Neural cell (in vitro differentiated cells): ENCODE measurements at regions not wholly inside any gene's neighbourhood (a gene's known extent, or its start where the extent isn't known, plus 50 kb on each side); places are given as distances from the start of the nearest gene placed in this dataset.
"Not testable (repeated sequence)": the region's sequence is repeated elsewhere in the genome, so short reads cannot be mapped to it uniquely, and the experiment has no call there.

Experiments used
- H2AFZ ChIP-seq: fragments of 200-600, 300-800 bp; sonication (generic), shearing (Covaris generic); 2 replicates; pipeline ENCODE4 v1.6.0; 2014; ENCODE audit warnings: low read depth, mild to moderate bottlenecking, antibody characterized with exemption, low read length, moderate library complexity
- H3F3A ChIP-seq: fragments of 200-600 bp; shearing (Covaris generic); 2 replicates; pipeline ENCODE4 v1.6.1; 2016; ENCODE audit warnings: mild to moderate bottlenecking, moderate library complexity, mixed read lengths, antibody characterized with exemption, low read length; ENCODE audit not compliant: insufficient read depth, poor library complexity, severe bottlenecking
- H3K27ac ChIP-seq: fragments of 200-600, 300-800 bp; sonication (generic), shearing (Covaris generic); 2 replicates; pipeline ENCODE4 v1.5.1; 2014; ENCODE audit warnings: mild to moderate bottlenecking, low read length, moderate library complexity
- H3K27me3 ChIP-seq: fragments of 300-800, 200-600 bp; sonication (generic), shearing (Covaris generic); 2 replicates; pipeline ENCODE4 v1.6.0; 2014; ENCODE audit warnings: mild to moderate bottlenecking, low read depth, low read length, moderate library complexity; ENCODE audit not compliant: insufficient read depth
- H3K36me3 ChIP-seq: fragments of 300-800, 200-600 bp; sonication (generic), shearing (Covaris generic); 2 replicates; pipeline ENCODE4 v1.5.1; 2014; ENCODE audit warnings: mild to moderate bottlenecking, antibody characterized with exemption, low read length, moderate library complexity; ENCODE audit not compliant: insufficient read depth
- H3K4me2 ChIP-seq: fragments of 300-800, 200-600 bp; sonication (generic), shearing (Covaris generic); 2 replicates; pipeline ENCODE4 v1.6.0; 2014; ENCODE audit warnings: mild to moderate bottlenecking, low read length
- H3K4me3 ChIP-seq: fragments of 300-800, 200-600 bp; sonication (generic), shearing (Covaris generic); 2 replicates; pipeline ENCODE4 v1.5.1; 2014; ENCODE audit warnings: mild to moderate bottlenecking, low read length, moderate library complexity
- H3K79me2 ChIP-seq: fragments of 200-600 bp; shearing (Covaris generic); replicated peaks from 2 replicates; pipeline ENCODE4 v1.6.0; 2014; ENCODE audit warnings: mild to moderate bottlenecking, low read length, moderate library complexity; ENCODE audit not compliant: insufficient read depth
- H3K9ac ChIP-seq: fragments of 300-800, 200-600 bp; sonication (generic), shearing (Covaris generic); 2 replicates; pipeline ENCODE4 v1.6.1; 2016; ENCODE audit warnings: mild to moderate bottlenecking, low read length, mixed read lengths
- H3K9me2 ChIP-seq: fragments of 200-600 bp; shearing (Covaris generic); 2 replicates; pipeline ENCODE4 v1.6.1; 2016; ENCODE audit warnings: mild to moderate bottlenecking, low read length, mixed read lengths; ENCODE audit not compliant: insufficient read depth
- H3K9me3 ChIP-seq: fragments of 200-600, 300-800 bp; sonication (generic), shearing (Covaris generic); 2 replicates; pipeline ENCODE4 v1.6.1; 2016; ENCODE audit warnings: mild to moderate bottlenecking, mixed run types, low read length, moderate library complexity, mixed read lengths
- H4K20me1 ChIP-seq: fragments of 200-600 bp; shearing (Covaris generic); 2 replicates; pipeline ENCODE4 v1.6.1; 2016; ENCODE audit warnings: mild to moderate bottlenecking, mixed run types; ENCODE audit not compliant: insufficient read depth
- EP300 ChIP-seq: fragments of 450-650 bp; conservative IDR thresholded peaks from 2 replicates; pipeline ENCODE4 v1.6.1; 2014; ENCODE audit warnings: antibody characterized with exemption, mild to moderate bottlenecking, moderate library complexity; ENCODE audit not compliant: poor library complexity, severe bottlenecking
- EZH2 ChIP-seq: fragments of 200-600, 300-800 bp; shearing (Covaris generic), sonication (generic); IDR thresholded peaks from 2 replicates; pipeline ENCODE4 v1.6.1; 2014; ENCODE audit warnings: antibody characterized with exemption, low read length, borderline replicate concordance, mild to moderate bottlenecking; ENCODE audit not compliant: insufficient read depth, poor library complexity, severe bottlenecking
- MXI1 ChIP-seq: fragments of 450-650 bp; conservative IDR thresholded peaks from 2 replicates; pipeline ENCODE4 v1.6.1; 2014; ENCODE audit warnings: antibody characterized with exemption, mild to moderate bottlenecking; ENCODE audit not compliant: poor library complexity, severe bottlenecking
- POLR2AphosphoS5 ChIP-seq: IDR thresholded peaks from 2 replicates; pipeline ENCODE4 v1.6.1; 2012
- RAD21 ChIP-seq: fragments of 450-650 bp; conservative IDR thresholded peaks from 2 replicates; pipeline ENCODE4 v1.6.1; 2014; ENCODE audit warnings: antibody characterized with exemption, mild to moderate bottlenecking, moderate library complexity
- SMC3 ChIP-seq: fragments of 450-650 bp; conservative IDR thresholded peaks from 2 replicates; pipeline ENCODE4 v1.6.1; 2014; ENCODE audit warnings: antibody characterized with exemption, mild to moderate bottlenecking, moderate library complexity; ENCODE audit not compliant: poor library complexity
- TAF1 ChIP-seq: IDR thresholded peaks from 2 replicates; pipeline ENCODE4 v1.6.1; 2012; ENCODE audit warnings: low read depth
- TF ChIP-seq, protein P1 (sequence below): fragments of 450-650 bp; IDR thresholded peaks from 2 replicates; pipeline ENCODE4 v1.5.1; 2014; ENCODE audit warnings: antibody characterized with exemption, mild to moderate bottlenecking, moderate library complexity; ENCODE audit not compliant: poor library complexity, severe bottlenecking
- TF ChIP-seq, protein P2 (sequence below): IDR thresholded peaks from 2 replicates; pipeline ENCODE4 v1.6.1; 2012; ENCODE audit warnings: borderline replicate concordance

- no peak overlapping the region for H3K4me3 ChIP-seq
- no peaks in the 10 kb centered on the region for H3K9me3 ChIP-seq
- no peaks in the 10 kb centered on the region for H4K20me1 ChIP-seq
- H3K9me2 ChIP-seq = no peaks in the 10 kb centered on the region
- no peak overlapping the region for H2AFZ ChIP-seq
- H3K36me3 ChIP-seq = no peaks in the 10 kb centered on the region
- no peaks in the 10 kb centered on the region for H3K27me3 ChIP-seq
- H3K4me2 ChIP-seq = no peak overlapping the region
- H3K79me2 ChIP-seq = no peaks in the 10 kb centered on the region
- H3K27ac ChIP-seq = no peak overlapping the region
- no peaks in the 10 kb centered on the region for H3F3A ChIP-seq
- H3K9ac ChIP-seq = no peak overlapping the region
- TF ChIP-seq POLR2AphosphoS5 (no peak), RAD21 (no peak), EP300 (no peak), TAF1 (no peak), EZH2 (no peak)
- TF ChIP-seq, protein P1, sequence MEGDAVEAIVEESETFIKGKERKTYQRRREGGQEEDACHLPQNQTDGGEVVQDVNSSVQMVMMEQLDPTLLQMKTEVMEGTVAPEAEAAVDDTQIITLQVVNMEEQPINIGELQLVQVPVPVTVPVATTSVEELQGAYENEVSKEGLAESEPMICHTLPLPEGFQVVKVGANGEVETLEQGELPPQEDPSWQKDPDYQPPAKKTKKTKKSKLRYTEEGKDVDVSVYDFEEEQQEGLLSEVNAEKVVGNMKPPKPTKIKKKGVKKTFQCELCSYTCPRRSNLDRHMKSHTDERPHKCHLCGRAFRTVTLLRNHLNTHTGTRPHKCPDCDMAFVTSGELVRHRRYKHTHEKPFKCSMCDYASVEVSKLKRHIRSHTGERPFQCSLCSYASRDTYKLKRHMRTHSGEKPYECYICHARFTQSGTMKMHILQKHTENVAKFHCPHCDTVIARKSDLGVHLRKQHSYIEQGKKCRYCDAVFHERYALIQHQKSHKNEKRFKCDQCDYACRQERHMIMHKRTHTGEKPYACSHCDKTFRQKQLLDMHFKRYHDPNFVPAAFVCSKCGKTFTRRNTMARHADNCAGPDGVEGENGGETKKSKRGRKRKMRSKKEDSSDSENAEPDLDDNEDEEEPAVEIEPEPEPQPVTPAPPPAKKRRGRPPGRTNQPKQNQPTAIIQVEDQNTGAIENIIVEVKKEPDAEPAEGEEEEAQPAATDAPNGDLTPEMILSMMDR = no peak
- TF ChIP-seq, protein P2, sequence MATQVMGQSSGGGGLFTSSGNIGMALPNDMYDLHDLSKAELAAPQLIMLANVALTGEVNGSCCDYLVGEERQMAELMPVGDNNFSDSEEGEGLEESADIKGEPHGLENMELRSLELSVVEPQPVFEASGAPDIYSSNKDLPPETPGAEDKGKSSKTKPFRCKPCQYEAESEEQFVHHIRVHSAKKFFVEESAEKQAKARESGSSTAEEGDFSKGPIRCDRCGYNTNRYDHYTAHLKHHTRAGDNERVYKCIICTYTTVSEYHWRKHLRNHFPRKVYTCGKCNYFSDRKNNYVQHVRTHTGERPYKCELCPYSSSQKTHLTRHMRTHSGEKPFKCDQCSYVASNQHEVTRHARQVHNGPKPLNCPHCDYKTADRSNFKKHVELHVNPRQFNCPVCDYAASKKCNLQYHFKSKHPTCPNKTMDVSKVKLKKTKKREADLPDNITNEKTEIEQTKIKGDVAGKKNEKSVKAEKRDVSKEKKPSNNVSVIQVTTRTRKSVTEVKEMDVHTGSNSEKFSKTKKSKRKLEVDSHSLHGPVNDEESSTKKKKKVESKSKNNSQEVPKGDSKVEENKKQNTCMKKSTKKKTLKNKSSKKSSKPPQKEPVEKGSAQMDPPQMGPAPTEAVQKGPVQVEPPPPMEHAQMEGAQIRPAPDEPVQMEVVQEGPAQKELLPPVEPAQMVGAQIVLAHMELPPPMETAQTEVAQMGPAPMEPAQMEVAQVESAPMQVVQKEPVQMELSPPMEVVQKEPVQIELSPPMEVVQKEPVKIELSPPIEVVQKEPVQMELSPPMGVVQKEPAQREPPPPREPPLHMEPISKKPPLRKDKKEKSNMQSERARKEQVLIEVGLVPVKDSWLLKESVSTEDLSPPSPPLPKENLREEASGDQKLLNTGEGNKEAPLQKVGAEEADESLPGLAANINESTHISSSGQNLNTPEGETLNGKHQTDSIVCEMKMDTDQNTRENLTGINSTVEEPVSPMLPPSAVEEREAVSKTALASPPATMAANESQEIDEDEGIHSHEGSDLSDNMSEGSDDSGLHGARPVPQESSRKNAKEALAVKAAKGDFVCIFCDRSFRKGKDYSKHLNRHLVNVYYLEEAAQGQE = no peak
Measured at GRCh38 chr5:82717738-82718137, 359.5 kb downstream of the TMEM167A start.

- not testable (repeated sequence) for H3K27ac ChIP-seq, H3K27me3 ChIP-seq, H3K79me2 ChIP-seq, H3K9me2 ChIP-seq, H3K36me3 ChIP-seq, H3K9me3 ChIP-seq, H3K4me3 ChIP-seq, H4K20me1 ChIP-seq, H3F3A ChIP-seq, H2AFZ ChIP-seq, H3K4me2 ChIP-seq, H3K9ac ChIP-seq
Measured at GRCh38 chr5:82714732-82715131, 362.5 kb downstream of the TMEM167A start.

DNA sequence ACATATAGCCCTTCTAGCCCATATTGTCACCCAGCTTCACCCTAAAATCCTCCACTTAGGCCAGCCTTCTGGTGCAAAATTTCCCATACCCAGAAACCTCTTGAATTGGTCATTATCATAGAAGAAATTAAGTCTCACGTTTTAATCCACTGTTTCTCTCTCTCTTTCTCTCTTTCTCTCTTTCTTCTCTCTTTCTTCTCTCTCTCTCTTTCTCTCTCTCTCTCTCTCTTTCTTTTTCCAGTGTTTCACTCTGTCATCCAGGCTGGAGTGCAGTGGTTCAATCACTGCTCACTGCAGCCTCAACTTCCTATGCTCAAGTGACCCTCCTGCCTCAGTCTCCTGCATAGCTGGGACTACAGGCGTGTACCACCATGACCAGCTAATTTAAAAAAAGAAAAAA is 363.4 kb downstream of the TMEM167A start:
- no peaks in the 10 kb centered on the region for H3K79me2 ChIP-seq
- H3K27ac ChIP-seq = no peak overlapping the region
- TF ChIP-seq EP300 (no peak), MXI1 (no peak), RAD21 (no peak), SMC3 (no peak), TAF1 (no peak), EZH2 (no peak), POLR2AphosphoS5 (no peak)
- TF ChIP-seq, protein P2 = no peak
- TF ChIP-seq, protein P1 = no peak
- H3F3A ChIP-seq = no peaks in the 10 kb centered on the region
- H2AFZ ChIP-seq = no peak overlapping the region
- no peak overlapping the region for H3K9ac ChIP-seq
- H3K4me2 ChIP-seq = no peak overlapping the region
- H3K4me3 ChIP-seq = no peak overlapping the region
- H3K9me2 ChIP-seq = no peaks in the 10 kb centered on the region
- no peaks in the 10 kb centered on the region for H4K20me1 ChIP-seq
- no peaks in the 10 kb centered on the region for H3K9me3 ChIP-seq
- no peaks in the 10 kb centered on the region for H3K27me3 ChIP-seq
- no peaks in the 10 kb centered on the region for H3K36me3 ChIP-seq
